HG02884 (cell line): ENCODE measurements at regions not wholly inside any gene's neighbourhood (a gene's known extent, or its start where the extent isn't known, plus 50 kb on each side); places are given as distances from the start of the nearest gene placed in this dataset.
A peak's percentile ranks its signal among the peaks of the same experiment; 100 is the strongest.

Experiments used
- ATAC-seq: cut with Tn5 transposase; IDR thresholded peaks from one replicate; pipeline ENCODE4 v1.9.1; 2021; ENCODE audit warnings: mild to moderate bottlenecking, moderate library complexity; ENCODE audit not compliant: unreplicated experiment

GRCh38 chr18:73966954-73967353 is 180.7 kb downstream of the FBXO15 start:
- no peak for ATAC-seq

- peak; percentile 90 for ATAC-seq
These were observed 185.4 kb downstream of the FBXO15 start for GRCh38 chr18:73962256-73962655.

GRCh38 chr18:73961804-73962203 is 185.8 kb downstream of the FBXO15 start:
- ATAC-seq = peak; percentile 5

- no peak for ATAC-seq
These were observed 188.3 kb downstream of the FBXO15 start for GRCh38 chr18:73959352-73959751.

- ATAC-seq = no peak
These were observed 193.4 kb downstream of the FBXO15 start for GRCh38 chr18:73954268-73954667.

GRCh38 chr18:73952296-73952946 is 195.2 kb downstream of the FBXO15 start:
- no peak for ATAC-seq

GRCh38 chr18:73950116-73950700 is 197.4 kb downstream of the FBXO15 start:
- no peak for ATAC-seq

- ATAC-seq = no peak
These were observed 199.1 kb downstream of the FBXO15 start for GRCh38 chr18:73948497-73948896.

GRCh38 chr18:73948084-73948483 is 199.6 kb downstream of the FBXO15 start:
- ATAC-seq = no peak

- ATAC-seq = no peak
These were observed 200.3 kb downstream of the FBXO15 start for GRCh38 chr18:73947180-73947921.

- ATAC-seq = no peak
These were observed 202.4 kb downstream of the FBXO15 start for GRCh38 chr18:73945130-73945792.

GRCh38 chr18:73944715-73945114 is 202.9 kb downstream of the FBXO15 start:
- peak; percentile 61 for ATAC-seq

- no peak for ATAC-seq
These were observed 203.9 kb downstream of the FBXO15 start for GRCh38 chr18:73943763-73944162.

- ATAC-seq = no peak
These were observed 204.7 kb downstream of the FBXO15 start for GRCh38 chr18:73942956-73943355.

- no peak for ATAC-seq
These were observed 205.5 kb downstream of the FBXO15 start for GRCh38 chr18:73942081-73942625.

- ATAC-seq = no peak
These were observed 206.9 kb downstream of the FBXO15 start for GRCh38 chr18:73940721-73941120.

- ATAC-seq = no peak
These were observed 208.2 kb downstream of the FBXO15 start for GRCh38 chr18:73939391-73939790.

- no peak for ATAC-seq
These were observed 213.9 kb downstream of the FBXO15 start for GRCh38 chr18:73933685-73934084.

- no peak for ATAC-seq
These were observed 214.7 kb downstream of the FBXO15 start for GRCh38 chr18:73932976-73933375.

- no peak for ATAC-seq
These were observed 220.1 kb downstream of the FBXO15 start for GRCh38 chr18:73927496-73927895.

GRCh38 chr18:73924836-73925235 is 222.8 kb downstream of the FBXO15 start:
- ATAC-seq = no peak
